DND-41 (cell line): ENCODE measurements at regions not wholly inside any gene's neighbourhood (a gene's known extent, or its start where the extent isn't known, plus 50 kb on each side); places are given as distances from the start of the nearest gene placed in this dataset.

Source experiments
- ATAC-seq: fragments of 200-7000 bp; cut with Tn5 transposase; 3 replicates; pipeline ENCODE4 v1.9.1; 2021; ENCODE audit warnings: low read depth; ENCODE audit not compliant: insufficient read depth
- DNase-seq: peaks from one replicate; pipeline ENCODE4 v3.0.0-alpha.2; 2020
- H2AFZ ChIP-seq: 2 replicates; pipeline ENCODE4 v1.6.0; 2012; ENCODE audit warnings: low read depth, low read length
- H3K27ac ChIP-seq: 2 replicates; pipeline ENCODE4 v1.5.1; 2012; ENCODE audit warnings: low read length, inconsistent platforms
- H3K27me3 ChIP-seq: fragments of 200-600 bp; sonication (generic); 2 replicates; pipeline ENCODE4 v1.6.0; 2012; ENCODE audit warnings: low read length, mild to moderate bottlenecking, inconsistent platforms; ENCODE audit not compliant: insufficient read depth, poor library complexity
- H3K36me3 ChIP-seq: 2 replicates; pipeline ENCODE4 v1.5.1; 2012; ENCODE audit warnings: low read length, inconsistent platforms; ENCODE audit not compliant: insufficient read depth
- H3K4me1 ChIP-seq: 2 replicates; pipeline ENCODE4 v1.5.1; 2012; ENCODE audit warnings: mild to moderate bottlenecking, low read length; ENCODE audit not compliant: insufficient read depth
- H3K4me2 ChIP-seq: 2 replicates; pipeline ENCODE4 v1.6.0; 2012; ENCODE audit warnings: mild to moderate bottlenecking, moderate library complexity, low read length, inconsistent platforms; ENCODE audit not compliant: insufficient read depth
- H3K4me3 ChIP-seq, 2 experiments: fragments of 200-600 bp in 1 of 2; shearing (Covaris generic) in 1 of 2; 2 replicates each; pipeline ENCODE4 v1.5.1; 2012 to 2016; ENCODE audit warnings: inconsistent platforms in 2 of 2, low read length in 2 of 2, mild to moderate bottlenecking in 2 of 2, low read depth in 1 of 2, moderate library complexity in 1 of 2
- H3K79me2 ChIP-seq: 2 replicates; pipeline ENCODE4 v1.6.0; 2012; ENCODE audit warnings: low read length, inconsistent platforms; ENCODE audit not compliant: insufficient read depth
- H3K9ac ChIP-seq: 2 replicates; pipeline ENCODE4 v1.6.0; 2012; ENCODE audit warnings: low read depth, mild to moderate bottlenecking, inconsistent platforms, low read length, moderate library complexity
- H3K9me3 ChIP-seq: 2 replicates; pipeline ENCODE4 v1.5.1; 2012; ENCODE audit warnings: low read length, moderate library complexity, mild to moderate bottlenecking, inconsistent platforms; ENCODE audit not compliant: insufficient read depth, severe bottlenecking
- H4K20me1 ChIP-seq: 2 replicates; pipeline ENCODE4 v1.6.0; 2012; ENCODE audit warnings: low read length; ENCODE audit not compliant: insufficient read depth
- EZH2 ChIP-seq: IDR thresholded peaks from 3 replicates; pipeline ENCODE4 v1.6.1; 2012; ENCODE audit warnings: borderline replicate concordance, low read depth, mild to moderate bottlenecking, moderate library complexity, low read length, inconsistent platforms; ENCODE audit not compliant: severe bottlenecking
- TF ChIP-seq, protein P1 (sequence below): IDR thresholded peaks from 2 replicates; pipeline ENCODE4 v1.5.1; 2012; ENCODE audit warnings: borderline replicate concordance, low read length, moderate library complexity, mild to moderate bottlenecking; ENCODE audit not compliant: poor library complexity, severe bottlenecking; ENCODE audit errors: extremely low read depth

- H4K20me1 ChIP-seq: no peaks in the 10 kb centered on the region
- no peak for DNase-seq
- H3K79me2 ChIP-seq: no peaks in the 10 kb centered on the region
- H3K9ac ChIP-seq: no peak overlapping the region
- H3K36me3 ChIP-seq: no peaks in the 10 kb centered on the region
- H3K27me3 ChIP-seq: peaks cover 7% of the 10 kb centered on the region
- H3K4me2 ChIP-seq: no peak overlapping the region
- no peak for TF ChIP-seq EZH2
- TF ChIP-seq, protein P1, sequence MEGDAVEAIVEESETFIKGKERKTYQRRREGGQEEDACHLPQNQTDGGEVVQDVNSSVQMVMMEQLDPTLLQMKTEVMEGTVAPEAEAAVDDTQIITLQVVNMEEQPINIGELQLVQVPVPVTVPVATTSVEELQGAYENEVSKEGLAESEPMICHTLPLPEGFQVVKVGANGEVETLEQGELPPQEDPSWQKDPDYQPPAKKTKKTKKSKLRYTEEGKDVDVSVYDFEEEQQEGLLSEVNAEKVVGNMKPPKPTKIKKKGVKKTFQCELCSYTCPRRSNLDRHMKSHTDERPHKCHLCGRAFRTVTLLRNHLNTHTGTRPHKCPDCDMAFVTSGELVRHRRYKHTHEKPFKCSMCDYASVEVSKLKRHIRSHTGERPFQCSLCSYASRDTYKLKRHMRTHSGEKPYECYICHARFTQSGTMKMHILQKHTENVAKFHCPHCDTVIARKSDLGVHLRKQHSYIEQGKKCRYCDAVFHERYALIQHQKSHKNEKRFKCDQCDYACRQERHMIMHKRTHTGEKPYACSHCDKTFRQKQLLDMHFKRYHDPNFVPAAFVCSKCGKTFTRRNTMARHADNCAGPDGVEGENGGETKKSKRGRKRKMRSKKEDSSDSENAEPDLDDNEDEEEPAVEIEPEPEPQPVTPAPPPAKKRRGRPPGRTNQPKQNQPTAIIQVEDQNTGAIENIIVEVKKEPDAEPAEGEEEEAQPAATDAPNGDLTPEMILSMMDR: no peak
- no peak overlapping the region for H2AFZ ChIP-seq
- no peak overlapping the region for H3K27ac ChIP-seq
- no peak for ATAC-seq
- H3K9me3 ChIP-seq: no peaks in the 10 kb centered on the region
- no peak overlapping the region for H3K4me3 ChIP-seq
- no peaks in the 10 kb centered on the region for H3K4me1 ChIP-seq
Observed at GRCh38 chr16:82544378-82545160, 82.2 kb upstream of the CDH13 start.

DNA sequence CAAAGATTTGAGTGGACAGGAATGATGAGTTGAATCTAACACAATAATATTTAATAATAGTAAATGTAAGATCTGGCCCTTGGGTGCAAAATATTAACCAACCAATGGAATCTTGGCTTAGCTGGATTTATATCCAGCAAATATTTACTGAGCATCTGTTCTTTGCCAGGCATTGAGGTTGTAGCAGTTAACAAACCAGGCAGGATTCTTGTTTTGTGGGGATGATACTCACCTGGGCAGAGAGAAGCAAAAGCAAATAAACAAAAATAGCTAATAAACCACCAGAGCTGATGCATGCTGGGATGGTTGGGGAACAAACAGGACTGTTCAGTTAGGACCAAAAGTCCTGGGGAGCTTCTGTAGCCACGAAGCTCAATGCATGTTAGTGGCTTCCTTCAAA, 84.1 kb upstream of the CDH13 start:
- Histone ChIP-seq H3K9me3 (no peaks in the 10 kb centered on the region), H3K36me3 (no peaks in the 10 kb centered on the region), H3K9ac (no peak overlapping the region), H4K20me1 (no peaks in the 10 kb centered on the region), H3K27ac (no peak overlapping the region), H3K27me3 (peaks cover 7% of the 10 kb centered on the region), H3K4me2 (no peak overlapping the region), H3K4me3 (no peak overlapping the region), H3K4me1 (no peaks in the 10 kb centered on the region), H2AFZ (no peak overlapping the region), H3K79me2 (no peaks in the 10 kb centered on the region)
- no peak for TF ChIP-seq EZH2
- DNase-seq (no peak), ATAC-seq (no peak)

DNA sequence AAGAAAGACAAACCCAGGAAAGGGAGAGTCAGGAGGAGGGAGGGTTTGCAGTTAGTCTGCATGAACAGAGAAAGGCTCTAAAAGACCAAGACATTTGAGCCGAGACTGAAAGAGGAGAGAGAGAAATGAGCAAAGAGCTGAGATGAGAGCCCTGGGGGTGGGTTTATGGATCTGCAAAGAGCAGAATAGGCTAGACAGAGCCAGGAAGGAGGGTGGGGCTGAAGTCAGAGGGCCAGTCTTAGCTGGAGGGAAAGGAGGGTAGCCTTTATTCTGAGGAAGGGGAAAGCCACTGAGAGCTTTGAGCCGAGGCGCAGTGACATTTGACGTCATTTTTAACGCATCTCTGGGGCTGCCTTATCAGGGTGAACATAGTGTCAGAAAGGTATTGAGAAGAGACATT, 85.7 kb upstream of the CDH13 start:
- Histone ChIP-seq H3K4me2 (no peak overlapping the region), H3K9ac (no peak overlapping the region), H3K4me1 (no peaks in the 10 kb centered on the region), H4K20me1 (no peaks in the 10 kb centered on the region), H3K36me3 (no peaks in the 10 kb centered on the region), H3K27me3 (peaks cover 7% of the 10 kb centered on the region), H3K27ac (no peak overlapping the region), H3K79me2 (no peaks in the 10 kb centered on the region), H2AFZ (no peak overlapping the region), H3K9me3 (no peaks in the 10 kb centered on the region), H3K4me3 (no peak overlapping the region)
- DNase-seq (no peak), ATAC-seq (no peak)
- no peak for TF ChIP-seq EZH2
- TF ChIP-seq, protein P1: no peak

- H4K20me1 ChIP-seq: no peaks in the 10 kb centered on the region
- no peak overlapping the region for H3K4me3 ChIP-seq
- no peak overlapping the region for H3K27ac ChIP-seq
- no peaks in the 10 kb centered on the region for H3K27me3 ChIP-seq
- H3K79me2 ChIP-seq: no peaks in the 10 kb centered on the region
- ATAC-seq (no peak), DNase-seq (no peak)
- H2AFZ ChIP-seq: no peak overlapping the region
- no peak overlapping the region for H3K9ac ChIP-seq
- no peaks in the 10 kb centered on the region for H3K4me1 ChIP-seq
- H3K9me3 ChIP-seq: no peaks in the 10 kb centered on the region
- TF ChIP-seq EZH2: no peak
- TF ChIP-seq, protein P1: no peak
- no peak overlapping the region for H3K4me2 ChIP-seq
- no peaks in the 10 kb centered on the region for H3K36me3 ChIP-seq
Observed at GRCh38 chr16:82535764-82536163, 91.0 kb upstream of the CDH13 start.
